ENCODE measurements at regions not wholly inside any gene's neighbourhood (a gene's known extent, or its start where the extent isn't known, plus 50 kb on each side); places are given as distances from the start of the nearest gene placed in this dataset.

GRCh38 chr4:96521046-96521536 is 681.2 kb downstream of the PDHA2 start:
- no peak for DNase-seq (ENCODE audit: low read depth)
- no peak for TF ChIP-seq CTCF (conservative IDR thresholded peaks at IDR 0.05; ENCODE audit: control insufficient read depth, insufficient read depth, low read depth, low read length)
- H3K4me3 ChIP-seq (ENCODE audit: control insufficient read depth, low read depth, low read length), result no peak overlapping the region

- no peak for TF ChIP-seq CTCF (conservative IDR thresholded peaks at IDR 0.05; ENCODE audit: control insufficient read depth, insufficient read depth, low read depth, low read length)
- no peak overlapping the region for H3K4me3 ChIP-seq (ENCODE audit: control insufficient read depth, low read depth, low read length)
- DNase-seq (ENCODE audit: low read depth), result no peak
These were observed 683.7 kb downstream of the PDHA2 start for GRCh38 chr4:96523611-96524010.

GRCh38 chr4:96524311-96524875 is 684.5 kb downstream of the PDHA2 start:
- H3K4me3 ChIP-seq (ENCODE audit: control insufficient read depth, low read depth, low read length), result no peak overlapping the region
- no peak for TF ChIP-seq CTCF (conservative IDR thresholded peaks at IDR 0.05; ENCODE audit: control insufficient read depth, insufficient read depth, low read depth, low read length)

GRCh38 chr4:96525898-96526297 is 686.0 kb downstream of the PDHA2 start:
- TF ChIP-seq CTCF (conservative IDR thresholded peaks at IDR 0.05; ENCODE audit: control insufficient read depth, insufficient read depth, low read depth, low read length), result no peak
- H3K4me3 ChIP-seq (ENCODE audit: control insufficient read depth, low read depth, low read length), result no peak overlapping the region
- DNase-seq (ENCODE audit: low read depth), result no peak

More at GRCh38 chr4:96524311-96524875, 684.5 kb downstream of the PDHA2 start:
- no peak for DNase-seq (ENCODE audit: low read depth)

GRCh38 chr4:96526625-96527024 is 686.7 kb downstream of the PDHA2 start:
- no peak for TF ChIP-seq CTCF (conservative IDR thresholded peaks at IDR 0.05; ENCODE audit: control insufficient read depth, insufficient read depth, low read depth, low read length)

GRCh38 chr4:96531836-96532235 is 691.9 kb downstream of the PDHA2 start:
- no peak for TF ChIP-seq CTCF (conservative IDR thresholded peaks at IDR 0.05; ENCODE audit: control insufficient read depth, insufficient read depth, low read depth, low read length)
- DNase-seq (ENCODE audit: low read depth), result no peak
- no peak overlapping the region for H3K4me3 ChIP-seq (ENCODE audit: control insufficient read depth, low read depth, low read length)

More at GRCh38 chr4:96526625-96527024, 686.7 kb downstream of the PDHA2 start:
- no peak overlapping the region for H3K4me3 ChIP-seq (ENCODE audit: control insufficient read depth, low read depth, low read length)
- DNase-seq (ENCODE audit: low read depth), result no peak

GRCh38 chr4:96543346-96543745 is 703.5 kb downstream of the PDHA2 start:
- DNase-seq (ENCODE audit: low read depth), result no peak
- no peak for TF ChIP-seq CTCF (conservative IDR thresholded peaks at IDR 0.05; ENCODE audit: control insufficient read depth, insufficient read depth, low read depth, low read length)
- H3K4me3 ChIP-seq (ENCODE audit: control insufficient read depth, low read depth, low read length), result no peak overlapping the region

Measured in fibroblast of mammary gland (primary cell).